ENCODE measurements at regions not wholly inside any gene's neighbourhood (a gene's known extent, or its start where the extent isn't known, plus 50 kb on each side); places are given as distances from the start of the nearest gene placed in this dataset.

- intact Hi-C loops (cut with micrococcal nuclease; ENCODE audit: unreplicated experiment) (no loop called here), in situ Hi-C loops (cut with HindIII; ENCODE audit: extremely low pct_ligation_motif_present, low pct_unique_long_range_greater_than_20kb) (no loop called here)
- ChIA-PET POLR2A (interaction anchor here (1.1 kb wide), 1 partner anchor 378 kb away, joined by 3 read pairs; the partner anchor contains the start of gene PUM3), CTCF (ENCODE audit: low intra/inter-chr PET ratio, low total read pairs) (no interaction called here)
- ATAC-seq (peak; percentile 100), DNase-seq (ENCODE audit: low spot score) (peak; percentile 89), FAIRE-seq (peak; percentile 85)
- Histone ChIP-seq H4K20me1 (ENCODE audit: insufficient read depth, low read length) (no peaks in the 10 kb centered on the region), H3K4me1 (ENCODE audit: insufficient read depth, low read length) (peaks cover 17% of the 10 kb centered on the region), H3K79me2 (ENCODE audit: insufficient read depth, low read length) (no peaks in the 10 kb centered on the region), H3K9ac (ENCODE audit: insufficient read depth, low read depth, low read length) (no peak overlapping the region), H3K4me3 (replicated peaks in 1 of 3; ENCODE audit: insufficient read depth in 1 of 3, low read depth in 2 of 3, low read length in 3 of 3) (no peak overlapping the region; a peak in 1 of 6 replicates), H3K4me2 (ENCODE audit: low read depth, low read length) (peak overlapping the region; percentile 61), H2AFZ (ENCODE audit: low read length) (peak overlapping the region; percentile 55), H3K9me3 (ENCODE audit: low read length) (no peaks in the 10 kb centered on the region), H3K27ac (ENCODE audit: extremely low read length, insufficient read depth, low read length) (peak overlapping the region; percentile 17), H3K36me3 (replicated peaks in 1 of 2; ENCODE audit: control insufficient read depth in 1 of 2, insufficient read depth in 2 of 2, low read length in 2 of 2) (no peaks in the 10 kb centered on the region), H3K27me3 (ENCODE audit: control insufficient read depth in 1 of 2, insufficient read depth in 2 of 2, low read length in 2 of 2) (no peaks in the 10 kb centered on the region; a peak in 1 of 5 replicates)
- no TSS peak for BruUV-seq (replicated peaks)
- WGBS (ENCODE audit: low lambda C conversion rate), result 0% methylated on average over 1 of the region's 1 CpG
- TF ChIP-seq TFAP4 (IDR thresholded peaks at IDR 0.05; ENCODE audit: borderline replicate concordance, low read depth) (0 out of 2 replicates have a peak, but pooled peaks have one; percentile 40), PBX2 (CRISPR knock-in tag; IDR thresholded peaks at IDR 0.05) (peak; percentile 55; the same call in 1 of the 2 replicates), ZNF12 (CRISPR knock-in tag; IDR thresholded peaks at IDR 0.05) (peak; percentile 49; the same call in 1 of the 2 replicates), ZNF136 (CRISPR knock-in tag; IDR thresholded peaks at IDR 0.05; ENCODE audit: low read depth) (no peak), POGZ (CRISPR knock-in tag; IDR thresholded peaks at IDR 0.05) (peak; percentile 74), ZNF569 (CRISPR knock-in tag; IDR thresholded peaks at IDR 0.05; ENCODE audit: borderline replicate concordance) (no peak), ZBTB43 (CRISPR knock-in tag; conservative IDR thresholded peaks at IDR 0.05) (no peak), ARID5B (CRISPR knock-in tag; IDR thresholded peaks at IDR 0.05) (peak; percentile 50; the same call in 1 of the 2 replicates), AHDC1 (CRISPR knock-in tag; IDR thresholded peaks at IDR 0.05; ENCODE audit: borderline replicate concordance) (peak; percentile 58; the same call in 1 of the 2 replicates)
Observed at GRCh38 chr9:2465921-2466460, 155.6 kb upstream of the VLDLR start.

All from HepG2 (cell line).